ENCODE measurements at regions not wholly inside any gene's neighbourhood (a gene's known extent, or its start where the extent isn't known, plus 50 kb on each side); places are given as distances from the start of the nearest gene placed in this dataset.

DNA sequence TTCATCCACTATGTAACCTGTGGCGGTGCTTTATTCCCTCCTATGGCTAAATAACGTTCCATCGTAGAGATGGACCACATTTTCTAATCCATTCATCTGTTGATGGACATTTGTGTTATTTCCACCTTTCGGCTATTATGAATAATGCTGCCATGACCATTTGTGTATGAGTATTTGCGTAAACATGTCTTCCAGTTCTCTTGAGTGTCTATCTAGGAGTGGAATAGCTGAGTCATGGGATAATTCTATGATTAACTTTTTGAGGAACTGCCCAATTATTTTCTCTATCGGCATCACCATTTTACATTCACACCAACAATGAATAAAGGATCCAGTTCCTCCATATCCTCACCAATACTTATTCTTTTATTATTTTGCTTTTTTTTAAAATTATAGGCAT, 261.9 kb upstream of the SFSWAP start:
- H3K27ac Mint-ChIP-seq: no peak overlapping the region
- ATAC-seq: no peak
- H3K9me3 Mint-ChIP-seq: peaks cover 5 to 12% of the 10 kb centered on the region in 2 donors
- DNase-seq (ENCODE audit: low spot score in 2 of 2): no peak
- H3K36me3 Mint-ChIP-seq: peaks cover 0 to 9% of the 10 kb centered on the region in 2 donors

DNA sequence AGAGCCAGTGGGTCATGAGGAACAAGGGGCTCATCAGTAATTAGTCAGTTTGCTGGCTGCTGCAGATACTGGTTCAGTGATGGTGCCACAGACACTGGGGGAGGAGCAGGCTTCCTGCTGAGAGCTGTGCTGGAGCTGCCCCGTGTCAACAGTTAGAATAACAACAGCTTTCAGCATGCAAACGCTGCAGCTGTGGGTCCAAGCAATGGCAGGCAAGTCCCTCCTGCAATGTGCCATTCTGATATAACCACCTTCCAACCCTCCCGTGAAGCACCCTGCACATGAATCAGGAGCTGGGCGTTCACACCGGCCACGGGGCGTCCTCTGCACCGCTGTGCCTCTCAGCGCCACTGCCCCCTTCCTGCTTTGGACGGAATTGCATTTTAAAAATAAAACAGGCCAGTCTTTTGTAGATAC, 258.4 kb upstream of the SFSWAP start:
- no peak overlapping the region for H3K27ac Mint-ChIP-seq
- peak in 1 of 2 donors; percentile 27 for DNase-seq (ENCODE audit: low spot score in 2 of 2)
- peaks cover 0 to 9% of the 10 kb centered on the region in 2 donors for H3K36me3 Mint-ChIP-seq
- peak in 1 of 2 donors; percentile 46 for ATAC-seq
- H3K9me3 Mint-ChIP-seq: peaks cover 5 to 12% of the 10 kb centered on the region in 2 donors

DNA sequence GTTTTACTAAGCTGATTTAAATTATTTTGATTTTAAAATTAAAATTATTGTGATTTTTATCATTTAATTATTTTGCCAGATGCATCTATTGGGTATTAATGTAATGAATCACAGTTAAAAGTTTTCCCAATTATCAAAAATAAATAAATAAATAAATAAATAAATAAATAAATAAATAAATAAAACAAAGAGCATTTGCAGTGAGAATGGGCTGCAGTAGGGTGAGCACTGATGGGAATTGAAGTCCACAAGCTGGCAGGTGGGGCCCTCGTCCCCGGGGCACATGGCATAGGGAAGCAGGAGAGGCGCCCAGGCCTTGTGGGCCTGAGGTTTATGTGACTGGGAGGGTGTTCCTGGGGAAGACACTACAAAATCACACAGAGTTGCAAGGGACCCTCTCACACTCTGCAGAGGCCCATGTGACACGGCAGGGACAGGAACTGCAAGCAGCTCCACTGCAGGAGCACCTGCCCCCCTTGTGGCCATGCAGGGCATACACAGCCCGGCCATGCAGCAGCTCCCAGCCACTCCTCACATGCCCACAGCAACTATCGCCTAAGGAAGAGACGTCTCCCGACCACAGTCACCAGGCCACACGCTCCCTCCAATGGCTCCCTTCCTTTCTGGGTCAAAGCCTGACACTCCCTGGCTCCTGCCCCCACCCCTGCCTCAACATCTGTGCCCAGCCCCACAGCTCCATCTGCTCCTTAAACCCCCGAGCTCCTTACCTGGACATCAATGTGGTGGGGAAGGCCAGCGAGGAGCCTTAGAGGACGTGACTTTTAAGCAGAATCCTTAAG, 256.3 kb upstream of the SFSWAP start:
- peak in 1 of 2 donors; percentile 59 for DNase-seq (ENCODE audit: low spot score in 2 of 2)
- Mint-ChIP-seq H3K9me3 (peaks cover 5 to 8% of the 10 kb centered on the region in 2 donors), H3K27ac (no peak overlapping the region), H3K36me3 (peaks cover 0 to 9% of the 10 kb centered on the region in 2 donors)
- peak; percentile 62 to 99 for ATAC-seq

DNA sequence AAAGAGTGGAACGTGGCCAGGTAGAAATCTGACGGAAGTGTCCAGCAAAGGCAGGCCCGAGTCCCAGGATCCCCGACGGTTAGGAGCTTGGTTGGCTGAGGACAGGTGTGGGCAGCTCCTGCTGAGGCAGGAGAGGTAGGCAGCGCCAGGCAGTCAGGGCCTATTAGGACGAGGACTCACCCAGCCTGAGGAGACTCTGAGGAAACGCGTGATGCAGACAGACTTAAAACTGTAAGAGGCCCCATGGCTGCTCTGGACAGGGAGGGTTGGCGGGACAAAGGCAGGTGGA, 255.7 kb upstream of the SFSWAP start:
- no peak for ATAC-seq
- no peak for DNase-seq (ENCODE audit: low spot score in 2 of 2)
- peaks cover 0 to 9% of the 10 kb centered on the region in 2 donors for H3K36me3 Mint-ChIP-seq
- H3K9me3 Mint-ChIP-seq: peaks cover 5 to 8% of the 10 kb centered on the region in 2 donors
- H3K27ac Mint-ChIP-seq: no peak overlapping the region

DNA sequence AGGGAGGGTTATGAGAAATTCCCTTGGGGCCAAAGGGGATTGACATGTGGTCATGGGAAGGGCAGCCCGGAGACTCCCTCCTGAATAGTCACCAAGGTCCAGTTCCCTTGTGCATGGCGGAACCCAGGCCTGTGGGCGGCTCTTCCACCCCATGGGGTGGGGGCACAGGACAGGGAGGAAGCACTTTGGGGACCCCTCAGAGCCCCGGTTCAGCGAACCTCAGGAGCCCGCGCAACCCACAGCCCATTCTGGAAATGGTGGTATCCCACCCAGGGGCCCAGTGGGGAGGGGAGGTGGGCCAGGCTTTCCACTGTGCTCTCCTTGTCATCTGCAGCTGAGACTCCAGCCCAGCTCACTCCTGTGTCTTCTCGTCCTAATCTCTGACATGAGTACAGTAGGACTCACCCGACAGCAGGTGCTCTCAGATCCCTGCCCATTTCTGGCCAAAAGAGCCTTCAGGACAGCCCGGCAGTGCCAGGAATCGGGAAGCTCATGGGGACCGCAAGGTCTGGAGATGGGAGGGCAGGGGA, 255.2 kb upstream of the SFSWAP start:
- H3K9me3 Mint-ChIP-seq: peaks cover 4 to 5% of the 10 kb centered on the region in 2 donors
- H3K27ac Mint-ChIP-seq: no peak overlapping the region
- H3K36me3 Mint-ChIP-seq: peaks cover 0 to 9% of the 10 kb centered on the region in 2 donors
- ATAC-seq (no peak), DNase-seq (ENCODE audit: low spot score in 2 of 2) (no peak)

DNA sequence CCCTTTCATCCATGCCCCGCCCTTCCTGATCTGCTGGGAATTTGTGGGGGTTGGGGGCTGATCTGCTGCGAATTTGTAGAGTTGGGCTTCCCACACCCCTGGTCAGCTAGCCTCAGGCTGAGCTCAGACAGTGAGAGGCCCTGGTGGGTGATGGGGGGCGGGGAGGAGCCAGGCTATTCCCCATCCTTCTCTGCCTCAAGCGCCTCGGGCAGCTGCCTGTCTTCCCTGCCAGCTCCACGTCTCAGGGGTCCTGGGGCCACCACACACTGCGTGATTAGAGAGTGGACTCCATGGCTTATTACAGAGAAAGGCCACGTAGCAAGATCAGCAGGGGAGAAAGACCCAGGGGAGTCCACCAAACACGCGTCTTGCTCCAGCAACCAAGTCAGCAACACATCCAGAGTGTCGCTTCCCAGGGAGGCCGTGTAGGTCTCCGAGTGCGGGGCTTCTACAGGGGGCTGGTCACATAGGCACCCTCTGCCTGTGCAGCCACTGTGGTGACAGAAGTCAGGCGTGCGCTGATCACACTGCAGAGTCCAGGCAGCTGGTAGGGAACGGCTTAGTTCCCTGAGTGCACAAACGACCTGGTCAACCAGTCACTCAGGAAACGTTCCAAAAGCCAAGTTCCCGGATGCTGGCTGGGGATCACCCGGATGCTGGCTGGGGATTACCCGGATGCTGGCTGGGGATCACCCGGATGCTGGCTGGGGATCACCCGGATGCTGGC, 254.4 kb upstream of the SFSWAP start:
- Mint-ChIP-seq H3K36me3 (peaks cover 0 to 9% of the 10 kb centered on the region in 2 donors), H3K9me3 (peaks cover 4 to 5% of the 10 kb centered on the region in 2 donors), H3K27ac (no peak overlapping the region)
- ATAC-seq (no peak), DNase-seq (ENCODE audit: low spot score in 2 of 2) (no peak)

DNA sequence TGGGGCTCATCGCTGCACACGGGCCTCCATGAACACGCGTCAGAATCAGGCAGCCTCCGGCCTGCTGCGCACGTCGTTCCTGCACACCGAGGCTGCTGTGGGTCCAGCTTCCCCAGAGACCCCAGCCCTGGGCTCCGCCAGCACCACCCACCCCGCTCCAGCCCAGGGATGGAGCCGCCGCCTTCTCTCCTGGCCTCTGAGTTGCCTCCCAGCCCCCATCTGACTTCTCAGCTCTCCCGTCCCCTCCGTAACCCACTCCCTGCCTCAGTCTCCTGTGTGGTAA, 253.9 kb upstream of the SFSWAP start:
- Mint-ChIP-seq H3K9me3 (peaks cover under 1% of the 10 kb centered on the region in 2 donors), H3K36me3 (peaks cover 0 to 5% of the 10 kb centered on the region in 2 donors), H3K27ac (no peak overlapping the region)
- DNase-seq (ENCODE audit: low spot score in 2 of 2) (no peak), ATAC-seq (no peak)

DNA sequence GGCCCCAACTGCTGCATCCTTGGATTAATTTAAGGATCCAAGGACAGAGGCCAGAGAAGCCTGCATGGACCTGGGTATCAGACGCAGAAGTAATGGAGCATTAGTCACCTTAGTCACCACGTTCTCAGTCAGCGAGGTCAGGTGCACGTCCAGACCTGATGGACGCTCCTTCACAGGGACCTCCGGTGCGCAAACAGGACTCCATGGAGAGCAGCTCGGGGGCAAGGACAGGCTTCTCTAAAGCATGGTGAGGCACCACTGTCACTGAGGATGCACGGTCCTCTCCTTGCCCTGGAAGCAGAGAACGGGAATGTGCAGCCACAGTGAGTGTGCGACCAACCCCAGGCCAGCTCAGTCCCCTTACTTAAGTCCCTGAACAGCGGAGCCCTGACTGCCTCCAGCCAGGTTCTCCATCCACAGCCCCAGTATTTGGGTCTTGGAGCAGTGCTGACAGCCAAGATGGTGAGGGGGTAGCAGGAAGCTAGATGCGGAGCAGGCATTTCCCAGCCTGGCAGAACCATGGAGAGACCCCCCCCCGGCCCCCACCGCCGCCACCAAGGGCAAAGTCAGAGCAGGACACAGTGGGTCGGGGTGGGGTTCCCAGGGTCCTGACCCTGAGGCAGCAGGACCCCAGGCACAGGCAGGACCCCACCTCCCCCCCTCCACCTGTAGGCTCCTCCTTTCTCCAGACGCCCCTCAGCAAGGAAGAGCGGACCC, 253.4 kb upstream of the SFSWAP start:
- DNase-seq (ENCODE audit: low spot score in 2 of 2): no peak
- no peak for ATAC-seq
- Mint-ChIP-seq H3K27ac (no peak overlapping the region), H3K9me3 (no peaks in the 10 kb centered on the region), H3K36me3 (no peaks in the 10 kb centered on the region)

DNA sequence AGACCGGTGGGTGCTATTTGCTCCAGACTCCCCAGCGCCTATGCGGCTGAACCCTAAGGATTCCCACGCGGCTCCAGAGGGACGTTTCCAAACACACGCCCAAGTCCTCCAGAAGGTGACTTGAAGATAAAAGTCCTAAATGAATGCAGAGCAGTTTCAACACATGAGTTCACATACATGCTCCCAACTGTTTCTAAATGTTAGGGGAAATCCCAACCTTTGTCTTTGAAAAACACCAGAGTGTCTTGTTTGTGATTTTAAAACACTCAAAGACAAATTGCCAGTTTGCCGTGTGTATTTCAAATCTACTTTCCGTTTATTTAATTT, 252.9 kb upstream of the SFSWAP start:
- H3K27ac Mint-ChIP-seq: no peak overlapping the region
- DNase-seq (ENCODE audit: low spot score in 2 of 2) (no peak), ATAC-seq (no peak)
- no peaks in the 10 kb centered on the region for H3K9me3 Mint-ChIP-seq
- no peaks in the 10 kb centered on the region for H3K36me3 Mint-ChIP-seq

DNA sequence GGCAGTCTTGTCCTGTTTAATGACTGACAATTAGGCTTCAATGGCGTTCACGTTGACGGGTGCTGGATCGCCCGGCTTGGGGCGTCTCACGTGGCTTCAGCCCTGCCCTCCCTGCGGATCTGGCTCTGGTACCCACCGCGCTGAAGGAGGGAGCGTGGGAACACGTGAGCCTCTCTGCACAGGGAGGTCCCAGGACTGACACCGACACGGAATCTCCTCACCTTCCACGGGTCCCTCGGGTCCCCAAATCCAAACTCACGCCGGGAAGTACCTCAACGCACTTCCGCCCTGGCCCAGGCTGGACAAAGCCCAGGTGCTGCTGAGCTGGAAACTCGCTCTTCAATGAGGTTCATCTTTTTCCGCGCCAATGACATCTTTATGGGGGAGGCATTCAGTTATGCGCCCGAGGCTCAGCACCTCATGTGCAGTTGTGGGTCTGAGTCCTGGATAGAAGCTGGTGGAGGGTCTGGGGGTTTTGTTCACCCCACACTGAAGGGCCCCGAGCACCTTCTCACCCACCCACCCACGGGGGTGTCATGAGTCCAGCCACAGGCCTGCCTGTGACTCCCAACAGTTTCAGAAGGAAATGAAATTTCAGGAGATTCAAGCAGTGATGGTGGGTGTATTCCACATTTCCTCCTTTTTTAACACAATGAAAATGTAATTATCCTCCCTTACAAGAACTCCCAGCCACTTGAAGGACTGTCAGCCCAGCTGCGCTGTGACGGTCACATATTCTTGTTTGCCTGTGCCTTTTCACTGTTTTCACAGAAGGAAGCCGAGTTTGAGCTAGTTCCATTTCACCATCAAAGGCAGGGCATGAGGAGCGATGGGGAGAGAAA, 251.7 kb upstream of the SFSWAP start:
- ATAC-seq (no peak), DNase-seq (ENCODE audit: low spot score in 2 of 2) (no peak)
- Mint-ChIP-seq H3K27ac (no peak overlapping the region), H3K36me3 (no peaks in the 10 kb centered on the region), H3K9me3 (no peaks in the 10 kb centered on the region)

DNA sequence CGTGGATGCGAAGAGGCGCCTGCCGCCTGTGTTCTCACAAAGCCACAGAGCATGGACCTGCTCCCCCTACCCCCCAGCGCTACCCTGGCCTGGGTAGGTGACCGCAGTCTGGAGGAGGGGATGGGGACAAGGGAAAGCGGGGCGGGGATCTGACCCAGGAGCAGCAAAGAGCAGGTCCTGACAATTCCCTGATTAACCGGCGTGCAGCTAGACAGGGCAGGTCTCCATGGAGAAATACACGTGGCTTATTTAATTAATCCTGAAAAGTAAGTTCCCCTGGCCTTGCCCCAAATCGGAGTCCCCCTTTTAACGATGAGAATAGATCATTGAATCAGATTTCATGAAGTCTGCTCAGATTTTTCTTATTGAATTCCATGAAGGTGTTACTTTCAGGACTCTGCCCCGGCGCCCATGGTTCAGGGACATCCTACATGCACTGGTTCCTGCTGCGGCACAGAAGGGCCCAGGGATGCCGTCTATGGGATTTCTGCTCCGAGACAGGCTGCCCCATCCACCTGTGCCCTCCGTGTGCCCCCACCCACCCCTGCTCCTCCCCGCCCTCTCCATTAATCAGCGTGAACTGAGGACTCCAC, 251.0 kb upstream of the SFSWAP start:
- Mint-ChIP-seq H3K9me3 (no peaks in the 10 kb centered on the region), H3K36me3 (no peaks in the 10 kb centered on the region), H3K27ac (no peak overlapping the region)
- no peak for DNase-seq (ENCODE audit: low spot score in 2 of 2)
- no peak for ATAC-seq

DNA sequence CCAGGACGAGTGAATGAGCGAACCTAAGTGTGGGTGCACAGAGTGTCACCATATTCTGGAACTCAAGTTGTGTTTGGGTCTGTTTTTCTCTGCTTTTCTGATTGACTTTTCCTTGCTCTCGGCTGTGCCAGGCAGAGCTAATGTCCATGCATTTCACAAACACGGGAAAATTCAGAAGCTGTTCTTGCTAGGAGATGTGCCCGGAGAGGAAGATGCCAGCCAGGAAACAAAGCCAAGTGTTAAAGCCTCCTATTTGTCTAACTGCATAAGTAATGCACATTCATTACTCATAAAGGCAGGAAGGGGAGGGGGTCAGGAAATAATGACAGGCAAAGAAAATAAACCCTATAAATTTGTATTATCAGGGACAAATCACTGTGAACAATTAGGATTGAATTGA, 250.4 kb upstream of the SFSWAP start:
- ATAC-seq: no peak
- Mint-ChIP-seq H3K9me3 (no peaks in the 10 kb centered on the region), H3K36me3 (no peaks in the 10 kb centered on the region), H3K27ac (no peak overlapping the region)
- no peak for DNase-seq (ENCODE audit: low spot score in 2 of 2)

DNA sequence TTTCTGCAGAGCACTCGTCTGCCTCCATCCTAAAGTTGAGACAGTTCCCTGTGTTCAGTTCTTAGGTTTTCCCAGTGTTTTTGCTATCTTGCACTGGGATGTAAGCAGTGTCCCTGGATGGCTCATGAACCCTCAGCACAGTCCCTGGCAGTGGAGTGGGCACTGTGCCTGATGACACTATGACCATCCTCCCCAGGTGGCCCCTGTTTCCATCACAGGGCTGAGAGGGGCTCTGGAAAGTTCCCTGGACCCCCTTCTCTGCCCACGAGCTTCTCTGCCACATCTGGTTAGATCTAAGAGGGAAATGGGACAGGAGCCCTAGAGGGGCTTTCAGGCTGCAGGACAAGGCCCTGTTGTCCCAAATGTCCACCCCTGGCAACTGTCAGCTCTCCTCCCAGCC, 249.8 kb upstream of the SFSWAP start:
- ATAC-seq (no peak), DNase-seq (ENCODE audit: low spot score in 2 of 2) (no peak)
- Mint-ChIP-seq H3K27ac (no peak overlapping the region), H3K36me3 (no peaks in the 10 kb centered on the region), H3K9me3 (no peaks in the 10 kb centered on the region)

DNA sequence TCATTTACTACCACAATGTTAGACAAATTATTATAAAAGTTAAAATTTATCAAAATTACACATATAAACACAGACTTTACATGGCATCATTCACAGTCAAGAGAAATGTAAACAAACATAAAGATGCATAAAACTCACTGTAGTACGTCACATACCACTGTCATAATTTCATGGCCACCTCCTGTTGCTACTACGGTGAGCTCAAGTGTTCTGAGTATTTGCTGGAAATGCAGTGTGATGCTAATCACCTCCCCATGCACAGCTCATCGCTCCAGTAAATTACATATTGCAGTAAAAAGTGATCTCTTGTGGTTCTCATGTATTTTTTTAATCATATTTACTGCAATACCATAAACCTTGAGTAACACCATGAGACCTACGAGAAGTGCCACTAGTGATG, 247.7 kb upstream of the SFSWAP start:
- no peak for ATAC-seq
- no peak overlapping the region for H3K27ac Mint-ChIP-seq
- no peaks in the 10 kb centered on the region for H3K9me3 Mint-ChIP-seq
- H3K36me3 Mint-ChIP-seq: no peaks in the 10 kb centered on the region
- DNase-seq (ENCODE audit: low spot score in 2 of 2): no peak

DNA sequence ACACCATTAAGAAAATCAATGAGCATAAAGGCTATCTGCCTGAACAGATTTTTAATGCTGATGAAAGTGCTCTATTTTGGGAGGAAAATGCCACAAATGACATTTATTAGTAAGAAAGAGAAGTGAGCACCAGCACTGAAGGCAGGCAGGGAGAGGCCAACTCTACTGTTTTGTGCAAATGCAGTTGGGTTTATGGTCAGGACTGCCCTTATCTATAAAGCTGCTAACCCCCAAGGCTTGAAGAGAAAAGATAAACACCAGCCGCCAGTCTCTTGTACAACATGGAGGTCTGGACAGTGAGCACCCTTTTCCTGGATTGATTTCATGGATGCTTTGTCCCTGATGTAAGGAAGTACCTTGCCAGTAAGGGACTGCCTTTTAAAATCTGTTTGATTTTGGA, 246.8 kb upstream of the SFSWAP start:
- H3K27ac Mint-ChIP-seq: no peak overlapping the region

DNA sequence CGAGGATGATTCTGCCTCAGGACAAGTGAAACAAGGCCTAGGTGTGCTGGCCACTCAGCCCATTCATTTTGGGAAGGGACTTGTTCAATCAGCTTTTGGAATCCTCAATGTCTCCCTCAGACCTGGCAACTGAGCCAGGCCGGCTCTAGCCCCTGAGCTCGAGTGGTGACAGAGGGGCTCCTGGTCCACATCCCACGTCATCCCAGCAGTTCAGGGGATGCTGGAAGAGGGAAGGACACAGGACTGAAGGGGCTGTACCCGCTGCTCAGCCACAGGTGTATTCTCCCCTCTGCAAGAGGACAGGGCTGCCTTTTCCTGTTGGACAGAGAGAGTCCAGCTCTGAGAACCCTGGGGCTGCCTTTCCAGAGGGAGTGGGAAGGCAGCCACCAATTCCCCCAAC, 244.6 kb upstream of the SFSWAP start:
- Mint-ChIP-seq H3K36me3 (no peaks in the 10 kb centered on the region), H3K9me3 (no peaks in the 10 kb centered on the region)
- no peak for ATAC-seq

More for the DNA sequence above, 246.8 kb upstream of the SFSWAP start:
- Mint-ChIP-seq H3K9me3 (no peaks in the 10 kb centered on the region), H3K36me3 (no peaks in the 10 kb centered on the region)
- DNase-seq (ENCODE audit: low spot score in 2 of 2) (no peak), ATAC-seq (no peak)

More for the DNA sequence above, 244.6 kb upstream of the SFSWAP start:
- no peak for DNase-seq (ENCODE audit: low spot score in 2 of 2)
- no peak overlapping the region for H3K27ac Mint-ChIP-seq
